ENCODE measurements at regions not wholly inside any gene's neighbourhood (a gene's known extent, or its start where the extent isn't known, plus 50 kb on each side); places are given as distances from the start of the nearest gene placed in this dataset.
A peak's percentile ranks its signal among the peaks of the same experiment; 100 is the strongest.

DNA sequence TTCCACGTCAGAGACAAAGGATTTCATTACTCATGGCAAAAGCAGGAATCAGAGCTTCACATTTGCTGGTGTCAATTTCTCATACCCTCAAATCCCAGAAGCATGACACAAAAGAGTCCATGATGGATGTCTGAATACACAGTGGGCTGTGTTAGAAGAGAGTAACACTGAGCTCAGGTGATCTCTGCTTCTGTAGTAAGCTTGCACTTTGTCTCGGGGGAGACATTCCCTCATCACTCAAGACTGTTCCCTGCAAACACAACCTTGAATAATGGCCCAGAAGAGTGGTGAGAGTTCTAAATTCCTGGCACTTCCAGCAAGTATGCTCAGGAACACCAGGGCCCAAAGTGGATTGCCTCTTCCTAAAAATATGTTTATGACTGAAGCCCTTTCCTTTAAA, 1787.2 kb upstream of the SEL1L start:
- H2AFZ ChIP-seq (ENCODE audit: low read depth, low read length), result no peak overlapping the region
- no peak overlapping the region for H3K4me2 ChIP-seq (ENCODE audit: low read length)
- no peak overlapping the region for H3K4me3 ChIP-seq (ENCODE audit: low read length)
- no peak overlapping the region for H3K9ac ChIP-seq (ENCODE audit: low read length)
- no peaks in the 10 kb centered on the region for H3K9me3 ChIP-seq (ENCODE audit: low read length)
- H3K9me2 ChIP-seq (ENCODE audit: insufficient read depth, low read length), result no peaks in the 10 kb centered on the region
- no peaks in the 10 kb centered on the region for H3K27me3 ChIP-seq (ENCODE audit: insufficient read depth, low read depth, low read length)
- TF ChIP-seq TAF1 (IDR thresholded peaks at IDR 0.05; ENCODE audit: low read depth) (no peak), EZH2 (IDR thresholded peaks at IDR 0.05; ENCODE audit: borderline replicate concordance, insufficient read depth, low read length, poor library complexity, severe bottlenecking) (no peak), SMC3 (conservative IDR thresholded peaks at IDR 0.05; ENCODE audit: poor library complexity) (no peak)
- TF ChIP-seq, protein P1, sequence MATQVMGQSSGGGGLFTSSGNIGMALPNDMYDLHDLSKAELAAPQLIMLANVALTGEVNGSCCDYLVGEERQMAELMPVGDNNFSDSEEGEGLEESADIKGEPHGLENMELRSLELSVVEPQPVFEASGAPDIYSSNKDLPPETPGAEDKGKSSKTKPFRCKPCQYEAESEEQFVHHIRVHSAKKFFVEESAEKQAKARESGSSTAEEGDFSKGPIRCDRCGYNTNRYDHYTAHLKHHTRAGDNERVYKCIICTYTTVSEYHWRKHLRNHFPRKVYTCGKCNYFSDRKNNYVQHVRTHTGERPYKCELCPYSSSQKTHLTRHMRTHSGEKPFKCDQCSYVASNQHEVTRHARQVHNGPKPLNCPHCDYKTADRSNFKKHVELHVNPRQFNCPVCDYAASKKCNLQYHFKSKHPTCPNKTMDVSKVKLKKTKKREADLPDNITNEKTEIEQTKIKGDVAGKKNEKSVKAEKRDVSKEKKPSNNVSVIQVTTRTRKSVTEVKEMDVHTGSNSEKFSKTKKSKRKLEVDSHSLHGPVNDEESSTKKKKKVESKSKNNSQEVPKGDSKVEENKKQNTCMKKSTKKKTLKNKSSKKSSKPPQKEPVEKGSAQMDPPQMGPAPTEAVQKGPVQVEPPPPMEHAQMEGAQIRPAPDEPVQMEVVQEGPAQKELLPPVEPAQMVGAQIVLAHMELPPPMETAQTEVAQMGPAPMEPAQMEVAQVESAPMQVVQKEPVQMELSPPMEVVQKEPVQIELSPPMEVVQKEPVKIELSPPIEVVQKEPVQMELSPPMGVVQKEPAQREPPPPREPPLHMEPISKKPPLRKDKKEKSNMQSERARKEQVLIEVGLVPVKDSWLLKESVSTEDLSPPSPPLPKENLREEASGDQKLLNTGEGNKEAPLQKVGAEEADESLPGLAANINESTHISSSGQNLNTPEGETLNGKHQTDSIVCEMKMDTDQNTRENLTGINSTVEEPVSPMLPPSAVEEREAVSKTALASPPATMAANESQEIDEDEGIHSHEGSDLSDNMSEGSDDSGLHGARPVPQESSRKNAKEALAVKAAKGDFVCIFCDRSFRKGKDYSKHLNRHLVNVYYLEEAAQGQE (IDR thresholded peaks at IDR 0.05; ENCODE audit: borderline replicate concordance), result no peak
- no peaks in the 10 kb centered on the region for H4K20me1 ChIP-seq (ENCODE audit: insufficient read depth)
- peak overlapping the region; percentile 46 for H3K27ac ChIP-seq (ENCODE audit: low read length)
- no peaks in the 10 kb centered on the region for H3F3A ChIP-seq (ENCODE audit: insufficient read depth, low read length, poor library complexity, severe bottlenecking)
- H3K79me2 ChIP-seq (replicated peaks; ENCODE audit: insufficient read depth, low read length), result no peaks in the 10 kb centered on the region
- H3K36me3 ChIP-seq (ENCODE audit: insufficient read depth, low read length), result no peaks in the 10 kb centered on the region

DNA sequence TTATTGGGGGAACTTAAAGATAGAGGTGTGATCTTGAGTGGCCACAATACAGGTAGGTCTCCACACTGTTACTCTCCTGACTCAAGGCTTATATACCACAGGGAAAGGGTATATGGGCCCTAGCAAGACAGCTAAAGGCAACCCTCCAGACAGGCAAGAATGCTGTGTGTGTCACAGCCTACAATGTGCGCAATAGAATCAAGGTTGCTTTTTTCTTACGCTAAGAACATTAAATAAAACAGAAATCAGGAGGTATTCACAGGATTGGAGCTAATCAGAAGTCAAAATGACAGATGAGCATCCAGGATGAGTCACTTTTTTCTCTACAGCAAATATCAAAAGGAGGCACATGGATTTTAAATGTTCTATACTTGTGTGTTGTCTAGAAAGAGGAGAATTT, 1797.9 kb upstream of the SEL1L start:
- H4K20me1 ChIP-seq (ENCODE audit: insufficient read depth), result no peaks in the 10 kb centered on the region
- TF ChIP-seq MXI1 (conservative IDR thresholded peaks at IDR 0.05; ENCODE audit: poor library complexity, severe bottlenecking) (no peak), SMC3 (conservative IDR thresholded peaks at IDR 0.05; ENCODE audit: poor library complexity) (no peak), RAD21 (conservative IDR thresholded peaks at IDR 0.05) (no peak), EP300 (conservative IDR thresholded peaks at IDR 0.05; ENCODE audit: poor library complexity, severe bottlenecking) (no peak), POLR2AphosphoS5 (IDR thresholded peaks at IDR 0.05) (no peak), TAF1 (IDR thresholded peaks at IDR 0.05; ENCODE audit: low read depth) (no peak), EZH2 (IDR thresholded peaks at IDR 0.05; ENCODE audit: borderline replicate concordance, insufficient read depth, low read length, poor library complexity, severe bottlenecking) (no peak)
- TF ChIP-seq, protein P1 (IDR thresholded peaks at IDR 0.05; ENCODE audit: borderline replicate concordance), result no peak
- TF ChIP-seq, protein P2, sequence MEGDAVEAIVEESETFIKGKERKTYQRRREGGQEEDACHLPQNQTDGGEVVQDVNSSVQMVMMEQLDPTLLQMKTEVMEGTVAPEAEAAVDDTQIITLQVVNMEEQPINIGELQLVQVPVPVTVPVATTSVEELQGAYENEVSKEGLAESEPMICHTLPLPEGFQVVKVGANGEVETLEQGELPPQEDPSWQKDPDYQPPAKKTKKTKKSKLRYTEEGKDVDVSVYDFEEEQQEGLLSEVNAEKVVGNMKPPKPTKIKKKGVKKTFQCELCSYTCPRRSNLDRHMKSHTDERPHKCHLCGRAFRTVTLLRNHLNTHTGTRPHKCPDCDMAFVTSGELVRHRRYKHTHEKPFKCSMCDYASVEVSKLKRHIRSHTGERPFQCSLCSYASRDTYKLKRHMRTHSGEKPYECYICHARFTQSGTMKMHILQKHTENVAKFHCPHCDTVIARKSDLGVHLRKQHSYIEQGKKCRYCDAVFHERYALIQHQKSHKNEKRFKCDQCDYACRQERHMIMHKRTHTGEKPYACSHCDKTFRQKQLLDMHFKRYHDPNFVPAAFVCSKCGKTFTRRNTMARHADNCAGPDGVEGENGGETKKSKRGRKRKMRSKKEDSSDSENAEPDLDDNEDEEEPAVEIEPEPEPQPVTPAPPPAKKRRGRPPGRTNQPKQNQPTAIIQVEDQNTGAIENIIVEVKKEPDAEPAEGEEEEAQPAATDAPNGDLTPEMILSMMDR (IDR thresholded peaks at IDR 0.05; ENCODE audit: poor library complexity, severe bottlenecking), result no peak
- H3K9me3 ChIP-seq (ENCODE audit: low read length), result no peaks in the 10 kb centered on the region
- H2AFZ ChIP-seq (ENCODE audit: low read depth, low read length), result no peak overlapping the region
- no peaks in the 10 kb centered on the region for H3F3A ChIP-seq (ENCODE audit: insufficient read depth, low read length, poor library complexity, severe bottlenecking)
- H3K4me3 ChIP-seq (ENCODE audit: low read length), result no peak overlapping the region
- H3K4me2 ChIP-seq (ENCODE audit: low read length), result no peak overlapping the region
- H3K9me2 ChIP-seq (ENCODE audit: insufficient read depth, low read length), result no peaks in the 10 kb centered on the region
- no peaks in the 10 kb centered on the region for H3K36me3 ChIP-seq (ENCODE audit: insufficient read depth, low read length)
- no peaks in the 10 kb centered on the region for H3K27me3 ChIP-seq (ENCODE audit: insufficient read depth, low read depth, low read length)
- no peak overlapping the region for H3K27ac ChIP-seq (ENCODE audit: low read length)
- no peaks in the 10 kb centered on the region for H3K79me2 ChIP-seq (replicated peaks; ENCODE audit: insufficient read depth, low read length)
- H3K9ac ChIP-seq (ENCODE audit: low read length), result no peak overlapping the region
